Adrenal gland (tissue), 9 donors: ENCODE measurements at regions not wholly inside any gene's neighbourhood (a gene's known extent, or its start where the extent isn't known, plus 50 kb on each side); places are given as distances from the start of the nearest gene placed in this dataset.

Source experiments
- DNase-seq, 7 donors: peaks; one replicate each; pipeline ENCODE4 v3.0.0-alpha.2; 2019 to 2020
- H3K27ac ChIP-seq, 5 donors: fragments of 200-600 bp; sonication (generic) in 4 of 5; 1 replicate in 3 of 5; 2 replicates in 2 of 5; pipeline versions ENCODE4 v1.5.1 to v1.8.0; 2016 to 2020; ENCODE audit warnings: mild to moderate bottlenecking in 1 of 5
- H3K27me3 ChIP-seq: fragments of 200-600 bp; 2 replicates; pipeline ENCODE4 v1.8.0; 2021
- H3K36me3 ChIP-seq, 2 donors: fragments of 200-600 bp; replicated peaks in 1 of 2; 1 replicate in 1 of 2; 2 replicates in 1 of 2; pipeline versions ENCODE4 v1.5.1 to v1.8.0; 2018 to 2022
- H3K4me1 ChIP-seq, 2 donors: fragments of 200-600 bp; replicated peaks in 1 of 2; 1 replicate in 1 of 2; 2 replicates in 1 of 2; pipeline versions ENCODE4 v1.5.1 to v1.8.0; 2018 to 2021
- H3K4me3 ChIP-seq, 4 donors: fragments of 200-600 bp; sonication (generic) in 3 of 4; one replicate each; pipeline ENCODE4 v1.5.1; 2016 to 2018
- H3K9me3 ChIP-seq, 3 donors: fragments of 200-600 bp; sonication (generic) in 1 of 3; replicated peaks in 1 of 3; 1 replicate in 2 of 3; 2 replicates in 1 of 3; pipeline versions ENCODE4 v1.5.1 to v1.8.0; 2016 to 2021
- CTCF ChIP-seq, 6 experiments: fragments of 450-650 bp in 4 of 6; fragments of 200-600 bp in 2 of 6; sonication (generic) in 1 of 6; IDR thresholded peaks; 1 replicate in 5 of 6; 2 replicates in 1 of 6; pipeline versions ENCODE4 v1.5.1 to v1.8.0; 2016 to 2021; ENCODE audit warnings: antibody characterized with exemption in 6 of 6, mild to moderate bottlenecking in 2 of 6, moderate library complexity in 1 of 6
- POLR2A ChIP-seq, 2 donors: fragments of 450-650 bp; IDR thresholded peaks; one replicate each; pipeline ENCODE4 v1.6.1; 2017; ENCODE audit warnings: antibody characterized with exemption in 2 of 2, mild to moderate bottlenecking in 2 of 2, moderate library complexity in 1 of 2
- WGBS, 4 donors: extraction: QIAGEN DNeasy Blood & Tissue Kit in 2 of 4; methylation state at CpG; one replicate each; pipeline versions ENCODE4 v1.1.5 to v1.1.7; 2013 to 2017; 5-methylcytosine and 5-hydroxymethylcytosine counted together
- intact Hi-C, 2 donors: fragments of 100-400 bp; cut with DNase I; formaldehyde crosslinking; loops; one replicate each; pipeline versions ENCODE4 v1.14.1 to v1.15.0; 2022 to 2023
- donor health status: healthy with polysubstance abuse.
- donor health status: Bipolar disorder and iron deficiency.
- donor health status: DM: yes; HTN: yes; CAD: no.
- donor health status: DM: no; HTN: no; CAD: no.
- donor health status: DM: no; HTN: no; CAD: no.

- H3K27me3 ChIP-seq, result peaks cover 3% of the 10 kb centered on the region
- 79 to 90% (median 87%) methylated on average over 2 of the region's 2 CpGs for WGBS, 4 donors
- TF ChIP-seq CTCF (IDR thresholded peaks at IDR 0.05), result no peak
- H3K27ac ChIP-seq, result no peak overlapping the region
- no peaks in the 10 kb centered on the region for H3K9me3 ChIP-seq
- H3K4me3 ChIP-seq, result no peak overlapping the region
- no peak for DNase-seq
- intact Hi-C loops, result no loop called here
- H3K4me1 ChIP-seq, result no peaks in the 10 kb centered on the region
- no peaks in the 10 kb centered on the region for H3K36me3 ChIP-seq
These were observed 120.7 kb upstream of the MYL2 start for GRCh38 chr12:111041091-111041490.

- TF ChIP-seq POLR2A (IDR thresholded peaks at IDR 0.05) (no peak), CTCF (IDR thresholded peaks at IDR 0.05) (no peak)
- intact Hi-C loops, result no loop called here
- no peaks in the 10 kb centered on the region for H3K4me1 ChIP-seq
- H3K9me3 ChIP-seq, result no peaks in the 10 kb centered on the region
- WGBS, 4 donors, result 85 to 90% (median 87%) methylated on average over 3 of the region's 3 CpGs
- peaks cover 7% of the 10 kb centered on the region for H3K27me3 ChIP-seq
- no peaks in the 10 kb centered on the region for H3K36me3 ChIP-seq
- no peak for DNase-seq
- no peak overlapping the region for H3K27ac ChIP-seq
- no peak overlapping the region for H3K4me3 ChIP-seq
These were observed 120.3 kb upstream of the MYL2 start for GRCh38 chr12:111040690-111041089.

DNA sequence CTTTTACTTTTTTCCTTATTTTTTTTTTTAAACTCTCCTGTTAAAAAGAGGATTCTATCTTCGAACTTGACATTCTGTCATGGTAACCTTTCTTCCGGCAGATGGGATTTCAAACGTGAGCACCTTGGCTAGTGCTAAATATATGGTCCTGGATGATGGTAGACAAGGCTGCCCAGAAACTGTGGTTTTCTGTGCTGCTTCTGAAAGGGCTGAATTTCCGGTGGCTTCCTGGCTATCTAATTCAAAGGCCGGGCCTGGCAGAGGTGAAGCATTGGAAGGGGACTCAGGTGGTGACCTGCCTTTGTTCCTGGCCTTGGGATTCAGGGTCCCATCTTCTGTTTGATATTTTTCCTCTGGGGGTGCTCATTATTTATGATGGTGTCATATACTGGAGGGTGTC lies 118.6 kb upstream of the MYL2 start:
- WGBS, 4 donors, result 62 to 72% (median 69%) methylated on average over 5 of the region's 5 CpGs
- no peak for DNase-seq
- H3K9me3 ChIP-seq, result no peaks in the 10 kb centered on the region
- intact Hi-C loops, result no loop called here
- H3K27ac ChIP-seq, result no peak overlapping the region
- peaks cover 23% of the 10 kb centered on the region for H3K27me3 ChIP-seq
- H3K4me3 ChIP-seq, result no peak overlapping the region
- no peaks in the 10 kb centered on the region for H3K36me3 ChIP-seq
- no peaks in the 10 kb centered on the region for H3K4me1 ChIP-seq
- TF ChIP-seq CTCF (IDR thresholded peaks at IDR 0.05) (no peak), POLR2A (IDR thresholded peaks at IDR 0.05) (no peak)

DNA sequence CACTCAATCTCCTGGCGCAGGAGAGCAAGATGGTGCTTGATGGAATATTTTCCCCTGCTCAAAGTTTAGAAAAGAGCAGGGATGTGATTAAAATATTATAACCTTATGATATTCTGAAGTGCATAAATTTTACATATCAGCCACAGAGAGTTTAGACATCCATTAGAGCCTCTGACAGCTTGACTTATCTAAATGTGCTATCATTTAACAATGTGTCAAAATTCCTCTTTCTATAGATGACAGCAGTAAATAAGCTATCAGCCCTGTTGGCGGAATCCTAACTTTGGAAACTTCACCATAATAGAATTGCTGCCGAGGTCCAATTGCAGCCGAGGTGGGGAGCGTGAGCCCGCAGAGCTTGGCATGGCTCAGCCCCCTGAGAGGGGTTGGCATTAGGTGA lies 117.7 kb upstream of the MYL2 start:
- Histone ChIP-seq H3K27me3 (peaks cover 28% of the 10 kb centered on the region), H3K9me3 (no peaks in the 10 kb centered on the region), H3K4me1 (no peaks in the 10 kb centered on the region), H3K27ac (no peak overlapping the region), H3K36me3 (no peaks in the 10 kb centered on the region), H3K4me3 (no peak overlapping the region)
- 58 to 79% (median 73%) methylated on average over 6 of the region's 6 CpGs for WGBS, 4 donors
- intact Hi-C loops, result no loop called here
- TF ChIP-seq CTCF (IDR thresholded peaks at IDR 0.05) (no peak), POLR2A (IDR thresholded peaks at IDR 0.05) (no peak)
- DNase-seq, result no peak
